HEK293T (cell line): ENCODE measurements at regions not wholly inside any gene's neighbourhood (a gene's known extent, or its start where the extent isn't known, plus 50 kb on each side); places are given as distances from the start of the nearest gene placed in this dataset.

Experiments
- ARNT ChIP-seq: fragments of 450-650 bp; IDR thresholded peaks from 2 replicates; pipeline ENCODE4 v1.6.1; 2017; ENCODE audit warnings: mild to moderate bottlenecking
- BHLHE40 ChIP-seq: fragments of 450-650 bp; IDR thresholded peaks from 2 replicates; pipeline ENCODE4 v1.6.1; 2016; ENCODE audit warnings: mild to moderate bottlenecking, moderate library complexity, borderline replicate concordance
- CTBP1 ChIP-seq: fragments of 450-650 bp; IDR thresholded peaks from 2 replicates; pipeline ENCODE4 v1.6.1; 2016; ENCODE audit warnings: borderline replicate concordance
- ELF4 ChIP-seq: fragments of 450-650 bp; IDR thresholded peaks from 2 replicates; pipeline ENCODE4 v1.6.1; 2017; ENCODE audit warnings: antibody characterized with exemption
- FOXA1 ChIP-seq: fragments of 450-650 bp; IDR thresholded peaks from 2 replicates; pipeline ENCODE4 v1.6.1; 2016; ENCODE audit warnings: mild to moderate bottlenecking
- FOXK2 ChIP-seq: fragments of 450-650 bp; IDR thresholded peaks from 2 replicates; pipeline ENCODE4 v1.6.1; 2016; ENCODE audit warnings: mild to moderate bottlenecking
- FOXM1 ChIP-seq: fragments of 450-650 bp; IDR thresholded peaks from 2 replicates; pipeline ENCODE4 v1.6.1; 2017; ENCODE audit warnings: mild to moderate bottlenecking, borderline replicate concordance
- HDGF ChIP-seq: fragments of 450-650 bp; IDR thresholded peaks from 2 replicates; pipeline ENCODE4 v1.6.1; 2017; ENCODE audit warnings: antibody characterized with exemption, borderline replicate concordance
- LEF1 ChIP-seq: fragments of 450-650 bp; IDR thresholded peaks from 2 replicates; pipeline ENCODE4 v1.6.1; 2017; ENCODE audit warnings: mild to moderate bottlenecking, borderline replicate concordance
- SP1 ChIP-seq: fragments of 450-650 bp; IDR thresholded peaks from 2 replicates; pipeline ENCODE4 v1.6.1; 2017
- SUZ12 ChIP-seq: fragments of 450-650 bp; IDR thresholded peaks from 2 replicates; pipeline ENCODE4 v1.6.1; 2016; ENCODE audit warnings: mild to moderate bottlenecking
- TARDBP ChIP-seq: fragments of 450-650 bp; IDR thresholded peaks from 2 replicates; pipeline ENCODE4 v1.6.1; 2016
- ZNF384 ChIP-seq: fragments of 450-650 bp; IDR thresholded peaks from 2 replicates; pipeline ENCODE4 v1.6.1; 2016
- TF ChIP-seq, protein P1 (sequence below): fragments of 450-650 bp; IDR thresholded peaks from 2 replicates; pipeline ENCODE4 v1.6.1; 2016

DNA sequence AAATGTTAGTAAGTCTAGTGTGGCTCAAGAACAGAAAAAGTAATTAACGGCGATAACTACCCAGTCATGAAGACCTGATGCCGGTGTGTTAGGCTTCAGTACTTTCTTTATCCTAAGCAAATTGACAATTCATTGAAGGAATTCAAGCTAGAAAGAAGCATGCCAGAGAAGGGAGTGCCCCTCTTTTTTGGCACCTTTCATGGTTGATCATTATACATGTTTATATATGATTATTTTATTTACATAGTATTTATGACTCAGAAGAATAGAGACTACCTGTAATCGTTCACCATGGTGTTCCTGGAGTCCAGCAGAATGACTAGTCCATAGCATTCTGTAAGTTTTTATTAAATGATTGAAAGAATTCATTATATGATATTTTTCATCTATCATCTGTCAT lies 548.3 kb upstream of the SLIT2 start:
- TF ChIP-seq BHLHE40 (no peak), LEF1 (no peak), SP1 (no peak), SUZ12 (no peak), TARDBP (no peak), HDGF (no peak), FOXM1 (no peak), CTBP1 (no peak), FOXA1 (no peak), ZNF384 (no peak), ELF4 (no peak), FOXK2 (no peak), ARNT (no peak)
- TF ChIP-seq, protein P1, sequence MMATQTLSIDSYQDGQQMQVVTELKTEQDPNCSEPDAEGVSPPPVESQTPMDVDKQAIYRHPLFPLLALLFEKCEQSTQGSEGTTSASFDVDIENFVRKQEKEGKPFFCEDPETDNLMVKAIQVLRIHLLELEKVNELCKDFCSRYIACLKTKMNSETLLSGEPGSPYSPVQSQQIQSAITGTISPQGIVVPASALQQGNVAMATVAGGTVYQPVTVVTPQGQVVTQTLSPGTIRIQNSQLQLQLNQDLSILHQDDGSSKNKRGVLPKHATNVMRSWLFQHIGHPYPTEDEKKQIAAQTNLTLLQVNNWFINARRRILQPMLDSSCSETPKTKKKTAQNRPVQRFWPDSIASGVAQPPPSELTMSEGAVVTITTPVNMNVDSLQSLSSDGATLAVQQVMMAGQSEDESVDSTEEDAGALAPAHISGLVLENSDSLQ = no peak
